Body of pancreas (tissue), 4 donors: ENCODE measurements at regions not wholly inside any gene's neighbourhood (a gene's known extent, or its start where the extent isn't known, plus 50 kb on each side); places are given as distances from the start of the nearest gene placed in this dataset.
"Not testable (repeated sequence)": the region's sequence is repeated elsewhere in the genome, so short reads cannot be mapped to it uniquely, and the experiment has no call there.

Source experiments
- ATAC-seq: fragments of 150-250 bp; one replicate; pipeline ENCODE4 v1.9.1; 2016
- DNase-seq, 4 donors: peaks; one replicate each; pipeline ENCODE4 v3.0.0-alpha.2; 2019
- H3K27ac ChIP-seq, 4 donors: fragments of 200-600 bp; sonication (generic); 1 replicate in 3 of 4; 2 replicates in 1 of 4; pipeline versions ENCODE4 v1.5.1 to v1.6.1; 2016 to 2019; ENCODE audit warnings: mild to moderate bottlenecking in 1 of 4, mixed read lengths in 1 of 4, moderate library complexity in 1 of 4
- H3K27me3 ChIP-seq, 2 donors: fragments of 200-600 bp; sonication (generic); one replicate each; pipeline ENCODE4 v1.6.0; 2016; ENCODE audit warnings: mild to moderate bottlenecking in 1 of 2
- H3K36me3 ChIP-seq, 2 donors: fragments of 200-600 bp; sonication (generic); replicated peaks in 1 of 2; 2 replicates each; pipeline ENCODE4 v1.5.1; 2016; ENCODE audit warnings: low read depth in 2 of 2; ENCODE audit not compliant: insufficient read depth in 1 of 2
- H3K4me1 ChIP-seq: fragments of 200-600 bp; sonication (generic); one replicate; pipeline ENCODE4 v1.6.0; 2016
- H3K4me3 ChIP-seq, 2 donors: fragments of 200-600 bp; sonication (generic); 1 replicate in 1 of 2; 2 replicates in 1 of 2; pipeline ENCODE4 v1.5.1; 2016 to 2019
- H3K9me3 ChIP-seq, 3 donors: fragments of 200-600 bp; sonication (generic); 1 replicate in 2 of 3; 2 replicates in 1 of 3; pipeline ENCODE4 v1.5.1; 2016
- POLR2A ChIP-seq, 3 donors: fragments of 450-650 bp; IDR thresholded peaks; one replicate each; pipeline ENCODE4 v1.6.1; 2016; ENCODE audit warnings: antibody characterized with exemption in 3 of 3, mild to moderate bottlenecking in 2 of 3
- WGBS, 2 donors: methylation state at CpG; one replicate each; pipeline ENCODE4 v1.1.5; 2017; 5-methylcytosine and 5-hydroxymethylcytosine counted together
- intact Hi-C: fragments of 100-400 bp; cut with DNase I; formaldehyde crosslinking; loops from one replicate; pipeline ENCODE4 v1.15.1; 2023
- TF ChIP-seq, protein P1 (sequence below), 7 experiments: fragments of 450-650 bp in 4 of 7; fragments of 200-600 bp in 3 of 7; sonication (generic) in 3 of 7; IDR thresholded peaks; one replicate each; pipeline ENCODE4 v1.5.1; 2016 to 2019; ENCODE audit warnings: antibody characterized with exemption in 7 of 7

GRCh38 chr3:73827204-73827603 is 202.5 kb upstream of the PDZRN3 start:
- no peak for DNase-seq
- Histone ChIP-seq H3K27me3 (no peaks in the 10 kb centered on the region), H3K4me1 (peaks cover 20% of the 10 kb centered on the region), H3K9me3 (no peaks in the 10 kb centered on the region), H3K36me3 (no peaks in the 10 kb centered on the region), H3K4me3 (no peak overlapping the region), H3K27ac (peak overlapping the region in 3 of 4 donors; percentile 58 to 61 (median 60))
- peak; percentile 27 for ATAC-seq
- intact Hi-C loops: no loop called here
- TF ChIP-seq, protein P1, sequence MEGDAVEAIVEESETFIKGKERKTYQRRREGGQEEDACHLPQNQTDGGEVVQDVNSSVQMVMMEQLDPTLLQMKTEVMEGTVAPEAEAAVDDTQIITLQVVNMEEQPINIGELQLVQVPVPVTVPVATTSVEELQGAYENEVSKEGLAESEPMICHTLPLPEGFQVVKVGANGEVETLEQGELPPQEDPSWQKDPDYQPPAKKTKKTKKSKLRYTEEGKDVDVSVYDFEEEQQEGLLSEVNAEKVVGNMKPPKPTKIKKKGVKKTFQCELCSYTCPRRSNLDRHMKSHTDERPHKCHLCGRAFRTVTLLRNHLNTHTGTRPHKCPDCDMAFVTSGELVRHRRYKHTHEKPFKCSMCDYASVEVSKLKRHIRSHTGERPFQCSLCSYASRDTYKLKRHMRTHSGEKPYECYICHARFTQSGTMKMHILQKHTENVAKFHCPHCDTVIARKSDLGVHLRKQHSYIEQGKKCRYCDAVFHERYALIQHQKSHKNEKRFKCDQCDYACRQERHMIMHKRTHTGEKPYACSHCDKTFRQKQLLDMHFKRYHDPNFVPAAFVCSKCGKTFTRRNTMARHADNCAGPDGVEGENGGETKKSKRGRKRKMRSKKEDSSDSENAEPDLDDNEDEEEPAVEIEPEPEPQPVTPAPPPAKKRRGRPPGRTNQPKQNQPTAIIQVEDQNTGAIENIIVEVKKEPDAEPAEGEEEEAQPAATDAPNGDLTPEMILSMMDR (IDR thresholded peaks at IDR 0.05): no peak
- no peak for TF ChIP-seq POLR2A (IDR thresholded peaks at IDR 0.05)
- 40 to 65% methylated on average over 2 of the region's 2 CpGs for WGBS, 2 donors

DNA sequence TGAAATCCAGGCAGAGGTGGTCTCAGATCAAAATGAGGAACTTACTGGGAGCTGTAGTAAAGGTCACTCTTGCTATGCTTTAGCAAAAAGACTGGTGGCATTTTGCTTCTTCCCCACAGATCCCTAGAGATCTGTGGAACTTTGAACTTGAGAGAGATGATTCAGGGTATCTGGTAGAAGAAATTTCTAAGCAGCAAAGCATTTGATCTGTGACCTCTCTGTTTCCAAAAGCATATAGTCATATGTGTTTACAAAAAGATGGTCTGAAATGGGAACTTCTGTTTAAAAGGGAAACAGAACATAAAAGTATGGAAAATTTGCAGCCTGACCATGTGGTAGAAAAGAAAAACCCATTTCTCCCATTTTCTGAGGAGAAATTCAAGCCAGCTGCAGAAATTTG is 196.2 kb upstream of the PDZRN3 start:
- H3K27ac ChIP-seq, H3K36me3 ChIP-seq, H3K9me3 ChIP-seq, H3K4me3 ChIP-seq, intact Hi-C loops, ATAC-seq, H3K27me3 ChIP-seq, H3K4me1 ChIP-seq, DNase-seq: not testable (repeated sequence)

GRCh38 chr3:73820431-73820830 is 195.7 kb upstream of the PDZRN3 start:
- H3K9me3 ChIP-seq: no peaks in the 10 kb centered on the region
- H3K4me3 ChIP-seq: no peak overlapping the region
- H3K27me3 ChIP-seq: no peaks in the 10 kb centered on the region
- H3K36me3 ChIP-seq: no peaks in the 10 kb centered on the region
- TF ChIP-seq, protein P1 (IDR thresholded peaks at IDR 0.05): no peak
- TF ChIP-seq POLR2A (IDR thresholded peaks at IDR 0.05): no peak
- 95% methylated on average over 1 of the region's 1 CpG for WGBS, 2 donors
- intact Hi-C loops: no loop called here
- no peak for ATAC-seq
- peaks cover 3% of the 10 kb centered on the region for H3K4me1 ChIP-seq
- no peak overlapping the region for H3K27ac ChIP-seq
- no peak for DNase-seq

DNA sequence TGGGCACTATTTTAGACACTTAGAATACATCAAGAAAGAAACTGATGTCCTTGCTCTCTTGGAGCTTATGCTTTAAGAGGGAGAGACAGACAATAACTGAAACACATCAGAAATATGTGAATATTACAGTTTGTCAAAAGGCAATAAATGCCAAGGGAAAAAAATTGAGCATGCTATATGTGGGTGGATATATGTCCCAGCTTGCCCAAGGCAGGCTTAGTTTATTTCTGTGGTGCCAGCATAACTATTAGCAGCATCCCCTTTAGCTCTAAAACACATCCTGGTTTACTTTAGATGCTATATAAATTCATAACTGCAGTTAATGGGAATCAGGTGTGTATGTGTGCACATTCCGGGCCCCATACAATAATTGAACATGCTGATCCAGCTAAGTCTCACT is 191.2 kb upstream of the PDZRN3 start:
- DNase-seq: no peak

DNA sequence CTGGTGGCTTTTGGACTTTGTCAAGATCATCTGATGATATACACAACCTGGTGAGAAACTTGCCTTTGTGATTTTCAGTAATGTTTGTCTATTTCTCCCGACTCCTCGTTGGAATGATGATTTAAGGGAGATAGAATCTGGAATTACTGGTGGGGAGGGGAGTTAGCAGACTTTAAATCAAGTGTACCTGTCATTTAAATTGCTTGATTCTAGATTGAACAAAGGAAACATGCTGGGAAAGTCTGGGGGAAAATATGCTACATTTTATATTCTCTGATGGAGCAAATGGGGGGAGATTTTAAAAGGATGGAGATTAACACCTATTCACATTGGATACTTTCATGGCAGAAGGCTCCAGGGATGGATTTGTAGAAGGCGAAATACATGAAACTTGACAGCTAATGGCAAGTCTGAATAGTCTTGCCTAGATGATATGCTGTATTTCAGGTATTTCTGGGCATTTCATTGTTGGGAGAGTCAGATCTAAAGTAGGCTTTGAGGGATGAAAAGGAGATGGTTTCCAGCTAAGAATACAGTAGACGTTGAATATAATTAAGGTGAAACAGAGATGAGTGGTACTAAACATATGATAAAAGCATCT is 189.1 kb upstream of the PDZRN3 start:
- intact Hi-C loops: no loop called here
- Histone ChIP-seq H3K27ac (no peak overlapping the region), H3K9me3 (no peaks in the 10 kb centered on the region), H3K4me3 (no peak overlapping the region), H3K4me1 (peaks cover 5% of the 10 kb centered on the region), H3K27me3 (no peaks in the 10 kb centered on the region), H3K36me3 (no peaks in the 10 kb centered on the region)
- TF ChIP-seq, protein P1 (IDR thresholded peaks at IDR 0.05): no peak
- TF ChIP-seq POLR2A (IDR thresholded peaks at IDR 0.05): no peak
- WGBS, 2 donors: 72 to 82% methylated on average over 4 of the region's 4 CpGs
- no peak for ATAC-seq
- DNase-seq: no peak

More for the DNA sequence above, 191.2 kb upstream of the PDZRN3 start:
- Histone ChIP-seq H3K9me3 (no peaks in the 10 kb centered on the region), H3K27ac (no peak overlapping the region), H3K4me3 (no peak overlapping the region), H3K4me1 (peaks cover 8% of the 10 kb centered on the region), H3K27me3 (no peaks in the 10 kb centered on the region), H3K36me3 (no peaks in the 10 kb centered on the region)
- whole genome bisulfite sequencing, 2 donors: 95 to 100% methylated on average over 1 of the region's 1 CpG
- ATAC-seq: no peak
- intact Hi-C loops: no loop called here
- no peak for TF ChIP-seq POLR2A (IDR thresholded peaks at IDR 0.05)
- TF ChIP-seq, protein P1 (IDR thresholded peaks at IDR 0.05): no peak
